Karpas-422 (cell line): ENCODE measurements at regions not wholly inside any gene's neighbourhood (a gene's known extent, or its start where the extent isn't known, plus 50 kb on each side); places are given as distances from the start of the nearest gene placed in this dataset.

Experiments
- DNase-seq: peaks from one replicate; pipeline ENCODE4 v3.0.0-alpha.2; 2015
- H2AFZ ChIP-seq: fragments of 200-600 bp; sonication (generic); 2 replicates; pipeline ENCODE4 v1.6.1; 2014; ENCODE audit warnings: antibody characterized with exemption, low read length, mixed read lengths
- H3K27ac ChIP-seq: fragments of 200-600 bp; sonication (generic); 2 replicates; pipeline ENCODE4 v1.5.1; 2014; ENCODE audit warnings: mild to moderate bottlenecking, low read length, moderate library complexity
- H3K27me3 ChIP-seq: fragments of 200-600 bp; sonication (generic); 2 replicates; pipeline ENCODE4 v1.6.1; 2014; ENCODE audit warnings: low read length, mixed read lengths
- H3K36me3 ChIP-seq: fragments of 200-600 bp; sonication (generic); 2 replicates; pipeline ENCODE4 v1.6.1; 2014; ENCODE audit warnings: low read length, mixed read lengths; ENCODE audit not compliant: insufficient read depth
- H3K4me1 ChIP-seq: fragments of 200-600 bp; sonication (generic); 2 replicates; pipeline ENCODE4 v1.6.1; 2014; ENCODE audit warnings: mild to moderate bottlenecking, low read length, mixed read lengths
- H3K4me2 ChIP-seq: fragments of 200-600 bp; sonication (generic); 2 replicates; pipeline ENCODE4 v1.6.1; 2014; ENCODE audit warnings: low read length, low read depth, mild to moderate bottlenecking; ENCODE audit not compliant: poor library complexity, severe bottlenecking
- H3K4me3 ChIP-seq: fragments of 200-600 bp; sonication (generic); 2 replicates; pipeline ENCODE4 v1.5.1; 2014; ENCODE audit warnings: mild to moderate bottlenecking, antibody characterized with exemption, low read length, mixed read lengths
- H3K79me2 ChIP-seq: fragments of 200-600 bp; sonication (generic); 2 replicates; pipeline ENCODE4 v1.6.1; 2014; ENCODE audit warnings: mild to moderate bottlenecking, low read length, mixed read lengths
- H3K9ac ChIP-seq: fragments of 200-600 bp; sonication (generic); 2 replicates; pipeline ENCODE4 v1.6.0; 2014; ENCODE audit warnings: low read length
- H3K9me2 ChIP-seq: fragments of 200-600 bp; sonication (generic), shearing (Covaris generic); replicated peaks from 2 replicates; pipeline ENCODE4 v1.6.0; 2014; ENCODE audit warnings: mild to moderate bottlenecking, low read length, moderate library complexity; ENCODE audit not compliant: insufficient read depth
- H3K9me3 ChIP-seq: fragments of 300-700, 200-600 bp; sonication (generic); 2 replicates; pipeline ENCODE4 v1.6.1; 2014; ENCODE audit warnings: low read length, mixed read lengths
- H4K20me1 ChIP-seq: fragments of 200-600 bp; sonication (generic); 2 replicates; pipeline ENCODE4 v1.6.1; 2014; ENCODE audit warnings: mild to moderate bottlenecking, antibody characterized with exemption, low read length, low read depth; ENCODE audit not compliant: insufficient read depth

GRCh38 chr1:47577303-47578025 lies 139.6 kb downstream of the FOXD2 start:
- Histone ChIP-seq H2AFZ (no peak overlapping the region), H3K27me3 (no peaks in the 10 kb centered on the region), H3K36me3 (no peaks in the 10 kb centered on the region), H3K4me2 (no peak overlapping the region), H3K9me2 (no peaks in the 10 kb centered on the region), H3K27ac (no peak overlapping the region), H3K4me3 (no peak overlapping the region), H3K79me2 (no peaks in the 10 kb centered on the region), H3K9ac (no peak overlapping the region), H3K4me1 (no peaks in the 10 kb centered on the region), H3K9me3 (no peaks in the 10 kb centered on the region), H4K20me1 (no peaks in the 10 kb centered on the region)
- no peak for DNase-seq

DNA sequence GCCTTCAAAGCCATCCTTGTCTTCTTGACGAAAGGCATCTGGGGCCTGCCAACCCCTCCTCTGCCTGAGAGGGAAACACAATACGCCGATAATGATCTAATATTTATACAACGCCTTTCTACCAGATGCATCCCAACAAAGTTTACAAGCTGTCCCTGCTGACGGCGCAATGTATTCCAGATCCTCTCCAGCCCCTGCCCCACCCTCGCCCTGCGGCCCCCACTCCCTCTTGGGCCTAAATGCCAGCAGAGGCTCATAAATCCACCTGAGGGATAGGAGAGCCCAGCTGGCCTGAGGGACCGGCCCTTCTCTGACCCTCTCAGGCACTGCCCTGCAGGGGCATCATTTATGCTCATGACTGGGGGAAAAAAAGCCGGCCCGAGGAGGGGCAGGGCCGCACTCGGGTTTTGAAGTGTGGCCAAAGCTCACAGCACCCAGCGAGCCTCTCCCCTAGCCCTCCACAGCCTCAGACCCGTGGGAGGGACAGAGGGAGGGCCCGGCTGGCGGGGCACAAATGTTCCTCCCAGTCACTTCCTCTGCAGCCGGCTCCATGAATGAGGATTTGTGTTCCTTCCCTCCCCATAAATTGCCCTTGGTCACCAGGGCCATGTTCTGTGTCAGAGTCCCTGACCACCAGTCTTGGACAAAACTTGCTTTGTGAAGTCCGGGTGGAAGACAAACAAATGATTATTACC lies 140.3 kb downstream of the FOXD2 start:
- Histone ChIP-seq H3K9me2 (no peaks in the 10 kb centered on the region), H3K4me1 (peaks cover 2% of the 10 kb centered on the region), H4K20me1 (no peaks in the 10 kb centered on the region), H3K27ac (no peak overlapping the region), H3K36me3 (no peaks in the 10 kb centered on the region), H2AFZ (no peak overlapping the region), H3K9me3 (no peaks in the 10 kb centered on the region), H3K9ac (no peak overlapping the region), H3K79me2 (no peaks in the 10 kb centered on the region), H3K4me3 (no peak overlapping the region), H3K4me2 (no peak overlapping the region), H3K27me3 (no peaks in the 10 kb centered on the region)
- DNase-seq, result no peak

GRCh38 chr1:47578721-47579419 lies 141.0 kb downstream of the FOXD2 start:
- no peaks in the 10 kb centered on the region for H3K36me3 ChIP-seq
- H2AFZ ChIP-seq, result no peak overlapping the region
- no peak overlapping the region for H3K4me2 ChIP-seq
- H4K20me1 ChIP-seq, result no peaks in the 10 kb centered on the region
- H3K27me3 ChIP-seq, result no peaks in the 10 kb centered on the region
- H3K4me1 ChIP-seq, result peaks cover 5% of the 10 kb centered on the region
- no peak overlapping the region for H3K27ac ChIP-seq
- H3K9me2 ChIP-seq, result no peaks in the 10 kb centered on the region
- no peaks in the 10 kb centered on the region for H3K9me3 ChIP-seq
- no peak overlapping the region for H3K9ac ChIP-seq
- H3K79me2 ChIP-seq, result no peaks in the 10 kb centered on the region
- no peak overlapping the region for H3K4me3 ChIP-seq
- no peak for DNase-seq

DNA sequence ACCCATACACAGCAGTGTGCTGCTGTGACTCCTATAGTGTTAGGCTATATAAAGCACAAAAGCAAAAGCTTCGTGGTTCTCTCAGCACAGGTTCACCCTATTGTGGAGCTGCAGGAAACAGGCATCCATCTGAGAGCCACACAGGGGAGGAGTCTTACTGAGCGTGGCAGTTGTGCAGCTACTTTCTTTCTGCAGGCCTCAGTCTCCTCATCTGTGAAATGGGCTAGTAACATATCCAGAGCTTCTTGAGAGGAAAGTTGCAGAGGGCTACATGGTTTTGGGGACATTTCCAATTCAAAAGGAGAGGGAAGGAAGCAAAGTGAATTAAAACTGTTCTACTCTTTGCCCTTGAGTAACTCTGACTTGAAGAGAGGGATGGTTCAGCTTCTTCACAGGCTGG lies 142.0 kb downstream of the FOXD2 start:
- H3K79me2 ChIP-seq, result no peaks in the 10 kb centered on the region
- no peak overlapping the region for H2AFZ ChIP-seq
- H3K9ac ChIP-seq, result no peak overlapping the region
- H3K4me1 ChIP-seq, result peaks cover 5% of the 10 kb centered on the region
- no peaks in the 10 kb centered on the region for H3K36me3 ChIP-seq
- no peaks in the 10 kb centered on the region for H4K20me1 ChIP-seq
- H3K4me2 ChIP-seq, result no peak overlapping the region
- H3K27ac ChIP-seq, result no peak overlapping the region
- H3K9me2 ChIP-seq, result no peaks in the 10 kb centered on the region
- H3K27me3 ChIP-seq, result no peaks in the 10 kb centered on the region
- no peaks in the 10 kb centered on the region for H3K9me3 ChIP-seq
- no peak for DNase-seq
- no peak overlapping the region for H3K4me3 ChIP-seq

DNA sequence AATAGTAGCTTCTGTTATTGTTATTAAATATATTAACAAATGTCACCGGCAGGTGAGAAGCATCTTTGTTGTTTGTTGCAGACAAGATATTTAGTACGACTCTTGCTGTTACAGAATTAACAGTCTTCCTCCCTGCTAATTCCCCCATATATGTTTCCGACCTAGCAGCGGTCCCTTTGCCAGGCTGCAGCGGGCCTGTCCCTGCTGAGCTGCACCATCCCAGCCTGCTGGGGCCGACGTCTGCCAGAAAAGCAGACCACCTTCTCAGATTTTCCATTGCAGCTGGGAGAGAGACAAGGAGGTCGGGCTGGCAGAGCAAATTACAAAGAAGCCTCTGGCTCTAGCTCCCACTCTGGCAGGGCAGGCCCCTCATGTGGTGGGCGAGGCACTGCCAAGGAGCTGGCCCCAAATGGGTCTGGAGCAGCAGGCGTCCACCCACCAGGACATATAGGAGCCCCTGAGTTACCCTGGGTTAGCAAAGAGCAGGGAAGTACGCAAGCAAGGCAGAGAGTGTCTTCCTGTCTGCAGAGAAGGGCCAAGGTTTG lies 142.7 kb downstream of the FOXD2 start:
- no peak for DNase-seq
- H3K9me3 ChIP-seq, result no peaks in the 10 kb centered on the region
- no peaks in the 10 kb centered on the region for H3K79me2 ChIP-seq
- no peaks in the 10 kb centered on the region for H3K9me2 ChIP-seq
- H3K4me2 ChIP-seq, result no peak overlapping the region
- no peak overlapping the region for H3K4me3 ChIP-seq
- no peaks in the 10 kb centered on the region for H3K36me3 ChIP-seq
- no peaks in the 10 kb centered on the region for H3K27me3 ChIP-seq
- peaks cover 5% of the 10 kb centered on the region for H3K4me1 ChIP-seq
- no peak overlapping the region for H2AFZ ChIP-seq
- no peak overlapping the region for H3K9ac ChIP-seq
- H3K27ac ChIP-seq, result no peak overlapping the region
- H4K20me1 ChIP-seq, result no peaks in the 10 kb centered on the region

DNA sequence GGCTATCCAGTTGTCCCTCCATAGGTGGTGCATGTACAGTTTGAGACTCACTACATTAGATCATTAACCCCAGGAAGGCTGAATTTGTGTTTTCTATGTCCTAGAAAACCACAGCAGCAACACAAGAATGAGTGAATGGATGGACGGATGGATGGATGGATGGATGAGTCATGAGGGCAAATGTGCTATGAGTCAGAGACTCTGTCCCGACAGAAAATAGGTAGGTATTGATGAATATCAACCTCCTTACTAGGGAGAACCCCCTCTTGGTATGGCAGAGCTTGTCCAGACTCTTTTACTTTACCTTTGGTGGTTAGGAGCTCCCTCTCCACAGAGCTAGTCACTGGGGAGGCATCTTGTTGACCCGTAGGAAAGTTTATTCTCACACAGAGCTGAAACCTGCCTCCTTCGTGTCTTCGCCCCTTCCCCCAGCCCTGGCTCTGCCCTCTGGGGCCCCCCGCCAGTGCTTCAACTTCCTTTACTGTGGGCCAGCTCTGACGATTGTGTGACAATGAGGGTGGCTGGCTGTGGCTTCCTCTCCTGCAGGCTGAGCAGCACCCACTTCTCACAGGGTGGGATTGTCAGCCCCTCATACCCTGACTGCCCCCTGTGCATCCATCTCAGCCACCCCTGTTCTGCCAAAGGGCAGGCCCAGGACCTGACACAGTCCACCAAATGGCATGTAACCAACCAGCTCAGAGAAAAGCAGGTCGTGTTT lies 145.2 kb downstream of the FOXD2 start:
- H4K20me1 ChIP-seq, result no peaks in the 10 kb centered on the region
- no peaks in the 10 kb centered on the region for H3K9me3 ChIP-seq
- DNase-seq, result no peak
- no peaks in the 10 kb centered on the region for H3K36me3 ChIP-seq
- H3K4me2 ChIP-seq, result no peak overlapping the region
- no peak overlapping the region for H3K9ac ChIP-seq
- no peaks in the 10 kb centered on the region for H3K79me2 ChIP-seq
- no peak overlapping the region; the same call in 1 of the 2 replicates for H2AFZ ChIP-seq
- H3K4me3 ChIP-seq, result no peak overlapping the region
- no peaks in the 10 kb centered on the region for H3K27me3 ChIP-seq
- H3K4me1 ChIP-seq, result peaks cover 5% of the 10 kb centered on the region
- H3K9me2 ChIP-seq, result no peaks in the 10 kb centered on the region
- no peak overlapping the region for H3K27ac ChIP-seq

- H2AFZ ChIP-seq, result no peak overlapping the region
- no peaks in the 10 kb centered on the region for H3K36me3 ChIP-seq
These were observed 146.4 kb downstream of the FOXD2 start for GRCh38 chr1:47584249-47584648.

More at GRCh38 chr1:47584249-47584648, 146.4 kb downstream of the FOXD2 start:
- peaks cover 5% of the 10 kb centered on the region for H3K4me1 ChIP-seq
- H3K9ac ChIP-seq, result no peak overlapping the region
- H3K4me2 ChIP-seq, result no peak overlapping the region
- no peaks in the 10 kb centered on the region for H4K20me1 ChIP-seq
- no peaks in the 10 kb centered on the region for H3K9me2 ChIP-seq
- no peaks in the 10 kb centered on the region for H3K27me3 ChIP-seq
- no peak for DNase-seq
- H3K9me3 ChIP-seq, result no peaks in the 10 kb centered on the region
- H3K27ac ChIP-seq, result no peak overlapping the region
- H3K79me2 ChIP-seq, result no peaks in the 10 kb centered on the region
- H3K4me3 ChIP-seq, result no peak overlapping the region
